ENCODE measurements at regions not wholly inside any gene's neighbourhood (a gene's known extent, or its start where the extent isn't known, plus 50 kb on each side); places are given as distances from the start of the nearest gene placed in this dataset.
"Not testable (repeated sequence)": the region's sequence is repeated elsewhere in the genome, so short reads cannot be mapped to it uniquely, and the experiment has no call there.

DNA sequence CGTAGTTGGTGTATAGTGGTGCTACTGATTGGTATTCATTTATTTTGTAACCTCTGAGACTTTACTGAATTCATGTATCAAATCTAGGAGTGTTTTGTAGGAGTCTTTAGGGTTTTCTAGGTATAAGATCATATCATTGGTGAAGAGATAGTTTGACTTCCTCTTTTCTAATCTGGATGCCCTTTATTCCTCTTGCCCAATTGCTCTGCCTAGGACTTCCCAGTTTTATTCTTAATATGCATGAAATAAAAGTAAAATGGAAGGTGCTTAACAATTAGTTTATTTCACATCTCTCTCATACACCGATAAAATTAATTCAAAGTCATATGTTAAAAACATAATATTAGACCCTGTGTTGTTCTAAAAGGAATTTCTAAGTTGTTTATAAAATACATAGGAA is 95.2 kb downstream of the CCDC74A start:
- H3K9me3 ChIP-seq (replicated peaks; ENCODE audit: control insufficient read depth, insufficient read depth, low read depth, low read length); H3K4me1 ChIP-seq (replicated peaks in 1 of 2; ENCODE audit: control insufficient read depth in 2 of 2, insufficient read depth in 2 of 2, low read length in 2 of 2); intact Hi-C loops (cut with micrococcal nuclease); ATAC-seq; H3K79me2 ChIP-seq (ENCODE audit: control insufficient read depth, insufficient read depth, low read length); H4K20me1 ChIP-seq (replicated peaks; ENCODE audit: control insufficient read depth, insufficient read depth, low read length); H3K9ac ChIP-seq (ENCODE audit: insufficient read depth in 1 of 2, low read depth in 2 of 2, low read length in 2 of 2); H3K27me3 ChIP-seq (ENCODE audit: control insufficient read depth in 2 of 2, insufficient read depth in 2 of 2, low read length in 2 of 2); DNase-seq (ENCODE audit: extremely low read depth in 1 of 4, low spot score in 3 of 4); H3K36me3 ChIP-seq (ENCODE audit: control insufficient read depth, insufficient read depth, low read length); POLR2A ChIA-PET; FAIRE-seq; H2AFZ ChIP-seq (ENCODE audit: low read depth, low read length); CTCF ChIA-PET (ENCODE audit: low intra/inter-chr PET ratio); H3K4me2 ChIP-seq (ENCODE audit: insufficient read depth, low read length); H3K9me1 ChIP-seq (ENCODE audit: control insufficient read depth, insufficient read depth, low read length); H3K4me3 ChIP-seq; H3K27ac ChIP-seq (ENCODE audit: extremely low read depth, low read depth, low read length); BruUV-seq (replicated peaks); in situ Hi-C loops (cut with MboI); TF ChIP-seq CEBPG (CRISPR knock-in tag; IDR thresholded peaks at IDR 0.05): not testable (repeated sequence)
- TF ChIP-seq SMARCE1 (IDR thresholded peaks at IDR 0.05) (peak; percentile 45; the same call in 1 of the 2 replicates), CEBPB (tag; IDR thresholded peaks at IDR 0.05) (peak; percentile 43), SPI1 (IDR thresholded peaks at IDR 0.05; ENCODE audit: borderline replicate concordance, low read depth, low read length) (peak; percentile 74), CEBPG (tag; conservative IDR thresholded peaks at IDR 0.05 in 1 of 2, IDR thresholded peaks at IDR 0.05 in 1 of 2) (peak in 1 of 2 experiments; percentile 41; a peak in 1 of 4 replicates)
- TF ChIP-seq, protein P1, sequence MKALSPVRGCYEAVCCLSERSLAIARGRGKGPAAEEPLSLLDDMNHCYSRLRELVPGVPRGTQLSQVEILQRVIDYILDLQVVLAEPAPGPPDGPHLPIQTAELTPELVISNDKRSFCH (CRISPR knock-in tag; IDR thresholded peaks at IDR 0.05), result not testable (repeated sequence)
- TF ChIP-seq, protein P1 (tag; IDR thresholded peaks at IDR 0.05), result peak; percentile 61; the same call in 1 of the 2 replicates
- WGBS (ENCODE audit: insufficient coverage, low coverage, missing lambda C conversion rate), result 30% methylated on average over 2 of the region's 2 CpGs

DNA sequence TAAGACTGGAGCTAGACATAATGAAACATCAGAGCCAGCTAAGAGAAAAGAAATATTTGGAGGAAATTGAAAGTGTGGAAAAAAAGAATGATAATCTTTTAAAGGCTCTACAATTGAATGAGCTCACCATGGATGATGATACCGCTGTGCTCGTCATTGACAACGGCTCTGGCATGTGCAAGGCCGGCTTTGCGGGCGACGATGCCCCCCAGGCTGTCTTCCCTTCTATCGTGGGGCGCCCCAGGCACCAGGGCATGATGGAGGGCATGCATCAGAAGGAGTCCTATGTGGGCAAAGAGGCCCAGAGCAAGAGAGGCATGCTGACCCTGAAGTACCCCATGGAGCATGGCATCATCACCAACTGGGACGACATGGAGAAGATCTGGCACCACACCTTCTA is 98.3 kb downstream of the CCDC74A start:
- H3K9me3 ChIP-seq (replicated peaks; ENCODE audit: control insufficient read depth, insufficient read depth, low read depth, low read length); DNase-seq (ENCODE audit: extremely low read depth in 1 of 4, low spot score in 3 of 4); FAIRE-seq; H4K20me1 ChIP-seq (replicated peaks; ENCODE audit: control insufficient read depth, insufficient read depth, low read length); H3K9me1 ChIP-seq (ENCODE audit: control insufficient read depth, insufficient read depth, low read length); H3K27ac ChIP-seq (ENCODE audit: extremely low read depth, low read depth, low read length); in situ Hi-C loops (cut with MboI); BruUV-seq (replicated peaks); H3K4me3 ChIP-seq; H3K9ac ChIP-seq (ENCODE audit: insufficient read depth in 1 of 2, low read depth in 2 of 2, low read length in 2 of 2); H3K4me2 ChIP-seq (ENCODE audit: insufficient read depth, low read length); H3K36me3 ChIP-seq (ENCODE audit: control insufficient read depth, insufficient read depth, low read length); POLR2A ChIA-PET; H3K27me3 ChIP-seq (ENCODE audit: control insufficient read depth in 2 of 2, insufficient read depth in 2 of 2, low read length in 2 of 2); H3K79me2 ChIP-seq (ENCODE audit: control insufficient read depth, insufficient read depth, low read length); H3K4me1 ChIP-seq (replicated peaks in 1 of 2; ENCODE audit: control insufficient read depth in 2 of 2, insufficient read depth in 2 of 2, low read length in 2 of 2); H2AFZ ChIP-seq (ENCODE audit: low read depth, low read length); ATAC-seq; intact Hi-C loops (cut with micrococcal nuclease); CTCF ChIA-PET (ENCODE audit: low intra/inter-chr PET ratio): not testable (repeated sequence)
- 60% methylated on average over 7 of the region's 10 CpGs for WGBS (ENCODE audit: insufficient coverage, low coverage, missing lambda C conversion rate)

DNA sequence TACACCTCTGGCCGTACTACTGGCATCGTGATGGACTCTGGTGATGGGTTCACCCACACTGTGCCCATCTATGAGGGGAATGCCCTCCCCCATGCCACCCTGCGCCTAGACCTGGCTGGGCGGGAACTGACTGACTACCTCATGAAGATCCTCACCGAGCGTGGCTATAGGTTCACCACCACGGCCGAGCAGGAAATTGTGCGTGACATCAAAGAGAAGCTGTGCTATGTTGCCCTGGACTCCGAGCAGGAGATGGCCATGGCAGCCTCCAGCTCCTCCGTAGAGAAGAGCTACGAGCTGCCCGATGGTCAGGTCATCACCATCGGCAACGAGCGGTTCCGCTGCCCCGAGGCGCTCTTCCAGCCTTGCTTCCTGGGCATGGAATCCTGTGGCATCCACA is 98.9 kb downstream of the CCDC74A start:
- H3K9ac ChIP-seq (ENCODE audit: insufficient read depth in 1 of 2, low read depth in 2 of 2, low read length in 2 of 2); in situ Hi-C loops (cut with MboI); H3K9me3 ChIP-seq (replicated peaks; ENCODE audit: control insufficient read depth, insufficient read depth, low read depth, low read length); H3K79me2 ChIP-seq (ENCODE audit: control insufficient read depth, insufficient read depth, low read length); H3K4me1 ChIP-seq (replicated peaks in 1 of 2; ENCODE audit: control insufficient read depth in 2 of 2, insufficient read depth in 2 of 2, low read length in 2 of 2); H4K20me1 ChIP-seq (replicated peaks; ENCODE audit: control insufficient read depth, insufficient read depth, low read length); intact Hi-C loops (cut with micrococcal nuclease); H3K27ac ChIP-seq (ENCODE audit: extremely low read depth, low read depth, low read length); H3K9me1 ChIP-seq (ENCODE audit: control insufficient read depth, insufficient read depth, low read length); H3K36me3 ChIP-seq (ENCODE audit: control insufficient read depth, insufficient read depth, low read length); CTCF ChIA-PET (ENCODE audit: low intra/inter-chr PET ratio); ATAC-seq; FAIRE-seq; BruUV-seq (replicated peaks); H3K27me3 ChIP-seq (ENCODE audit: control insufficient read depth in 2 of 2, insufficient read depth in 2 of 2, low read length in 2 of 2); DNase-seq (ENCODE audit: extremely low read depth in 1 of 4, low spot score in 3 of 4); H3K4me2 ChIP-seq (ENCODE audit: insufficient read depth, low read length); H3K4me3 ChIP-seq; H2AFZ ChIP-seq (ENCODE audit: low read depth, low read length); POLR2A ChIA-PET: not testable (repeated sequence)
- WGBS (ENCODE audit: insufficient coverage, low coverage, missing lambda C conversion rate), result 77% methylated on average over 17 of the region's 19 CpGs

All from K562 (cell line).